Sciatic nerve (tissue), 2 donors: ENCODE measurements at regions not wholly inside any gene's neighbourhood (a gene's known extent, or its start where the extent isn't known, plus 50 kb on each side); places are given as distances from the start of the nearest gene placed in this dataset.
"Not testable (repeated sequence)": the region's sequence is repeated elsewhere in the genome, so short reads cannot be mapped to it uniquely, and the experiment has no call there.

Experiments used
- ATAC-seq: fragments of 200-7000 bp; cut with Tn5 transposase; one replicate; pipeline ENCODE4 v1.9.1; 2020; ENCODE audit warnings: mild to moderate bottlenecking, moderate library complexity
- DNase-seq: peaks from one replicate; pipeline ENCODE4 v3.0.0-alpha.2; 2020; ENCODE audit warnings: low spot score
- intact Hi-C: fragments of 100-400 bp; cut with DNase I; formaldehyde crosslinking; loops from one replicate; pipeline ENCODE4 v1.14.2; 2022
- donor health status: DM: no; HTN: no; CAD: no.
- donor health status: DM: no; HTN: no; CAD: no.

DNA sequence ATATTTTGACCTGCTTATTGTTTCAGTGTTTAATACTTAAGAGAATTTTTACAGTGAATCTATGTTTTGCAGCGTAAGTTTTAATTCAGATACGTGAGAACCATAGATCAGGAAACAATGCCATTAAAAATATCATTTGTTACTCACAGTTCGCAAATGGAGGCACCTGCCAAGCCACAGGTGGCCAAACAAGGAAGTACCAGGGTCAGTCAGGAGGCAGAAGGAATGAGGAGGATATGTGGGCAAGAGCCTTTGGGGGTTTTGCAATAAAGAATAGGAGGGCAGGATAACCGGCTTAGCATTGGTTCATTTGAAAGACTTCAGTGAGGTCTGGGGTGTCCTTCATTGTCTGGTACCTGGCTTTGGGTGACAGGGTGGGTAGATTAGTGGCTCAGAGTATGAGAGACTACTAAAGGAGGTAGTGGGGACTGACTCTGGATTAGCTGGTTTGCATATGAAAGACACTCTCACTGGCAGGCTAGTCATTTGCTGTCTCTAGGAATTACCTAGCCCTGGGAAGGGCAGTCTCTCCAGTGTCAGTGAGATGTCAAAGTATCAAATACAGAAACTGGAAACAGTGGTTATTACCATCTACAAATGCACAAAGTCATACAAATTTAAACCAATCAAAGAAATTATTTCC is 132.2 kb upstream of the CAV2 start:
- DNase-seq (no peak), ATAC-seq (no peak)
- intact Hi-C loops: no loop called here

DNA sequence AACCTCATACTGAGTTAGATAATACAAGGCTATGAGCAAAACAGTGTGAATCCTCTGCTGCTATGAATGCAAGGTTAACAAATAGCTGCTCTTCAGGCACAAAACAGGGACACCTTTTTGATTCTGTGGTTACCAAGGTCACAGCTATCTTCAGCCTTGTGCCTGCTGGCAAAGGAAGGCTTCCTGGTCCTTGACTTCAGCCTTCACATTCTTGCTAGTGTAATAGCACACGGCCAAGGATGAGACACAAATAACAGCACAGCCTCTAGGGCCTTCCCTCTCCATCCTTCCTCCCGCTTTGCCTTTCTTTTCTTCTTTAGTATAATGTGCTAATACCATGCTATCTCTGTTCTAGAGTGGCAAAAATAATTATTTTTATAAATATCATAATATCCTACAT is 130.6 kb upstream of the CAV2 start:
- intact Hi-C loops: no loop called here
- no peak for ATAC-seq

DNA sequence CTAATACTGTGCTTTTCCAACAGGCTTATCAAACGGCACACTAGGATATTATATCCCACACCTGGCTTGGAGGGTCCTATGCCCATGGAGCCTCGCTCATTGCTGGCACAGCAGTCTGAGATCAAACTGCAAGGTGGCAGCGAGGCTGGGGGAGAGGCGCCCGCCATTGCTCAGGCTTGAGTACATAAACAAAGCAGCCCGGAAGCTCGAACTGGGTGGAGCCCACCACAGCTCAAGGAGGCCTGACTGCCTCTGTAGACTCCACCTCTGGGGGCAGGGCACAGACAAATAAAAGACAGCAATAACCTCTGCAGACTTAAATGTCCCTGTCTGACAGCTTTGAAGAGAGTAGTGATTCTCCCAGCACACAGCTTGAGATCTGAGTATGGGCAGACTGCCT is 128.0 kb upstream of the CAV2 start:
- ATAC-seq, intact Hi-C loops, DNase-seq: not testable (repeated sequence)

More for the DNA sequence above, 130.6 kb upstream of the CAV2 start:
- no peak for DNase-seq

DNA sequence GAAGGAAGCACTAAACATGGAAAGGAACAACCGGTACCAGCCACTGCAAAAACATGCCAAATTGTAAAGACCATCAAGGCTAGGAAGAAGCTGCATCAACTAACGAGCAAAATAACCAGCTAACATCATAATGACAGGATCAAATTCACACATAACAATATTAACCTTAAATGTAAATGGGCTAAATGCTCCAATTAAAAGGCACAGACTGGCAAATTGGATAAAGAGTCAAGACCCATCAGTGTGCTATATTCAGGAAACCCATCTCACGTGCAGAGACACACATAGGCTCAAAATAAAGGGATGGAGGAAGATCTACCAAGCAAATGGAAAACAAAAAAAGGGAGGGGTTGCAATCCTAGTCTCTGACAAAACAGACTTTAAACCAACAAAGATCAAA is 126.3 kb upstream of the CAV2 start:
- ATAC-seq, intact Hi-C loops, DNase-seq: not testable (repeated sequence)

DNA sequence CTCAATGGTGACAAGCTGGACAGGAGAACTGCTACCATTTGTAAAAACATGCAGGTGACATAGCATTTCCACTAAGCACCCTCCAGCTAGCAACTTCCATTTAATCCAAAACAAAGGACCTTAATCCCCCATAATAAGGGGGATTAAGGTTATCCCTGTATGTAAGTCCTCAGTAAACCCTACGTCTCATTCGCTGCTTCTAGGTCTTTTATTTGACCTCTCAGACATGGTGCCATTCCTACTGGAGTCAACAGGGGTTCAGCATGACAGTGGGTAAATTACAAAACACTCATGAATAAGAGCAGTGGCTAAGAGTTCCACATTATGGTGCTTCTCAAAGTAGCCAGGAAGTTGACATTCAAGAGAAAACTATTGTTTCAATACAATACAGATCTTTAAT is 121.8 kb upstream of the CAV2 start:
- no peak for DNase-seq
- intact Hi-C loops: no loop called here
- ATAC-seq: no peak

DNA sequence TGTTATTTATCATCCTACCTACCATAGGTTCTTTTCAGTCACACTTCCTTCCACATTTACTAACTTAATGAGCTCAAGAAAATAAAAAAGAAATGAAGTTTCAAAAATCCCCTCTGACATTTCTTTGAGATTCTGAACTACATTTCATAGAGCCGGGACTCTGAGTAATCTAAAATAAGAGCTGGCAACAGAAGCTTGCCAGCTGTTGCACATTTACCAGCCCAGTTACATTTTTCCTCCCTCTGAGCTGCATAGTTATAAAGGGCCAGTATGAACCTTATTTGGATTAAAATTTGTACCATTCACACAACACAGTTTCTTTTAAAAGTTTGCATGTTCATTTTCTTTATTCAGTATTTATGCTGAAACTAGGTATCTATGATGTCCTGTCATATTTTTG is 119.5 kb upstream of the CAV2 start:
- DNase-seq: no peak
- ATAC-seq: no peak
- intact Hi-C loops: no loop called here

DNA sequence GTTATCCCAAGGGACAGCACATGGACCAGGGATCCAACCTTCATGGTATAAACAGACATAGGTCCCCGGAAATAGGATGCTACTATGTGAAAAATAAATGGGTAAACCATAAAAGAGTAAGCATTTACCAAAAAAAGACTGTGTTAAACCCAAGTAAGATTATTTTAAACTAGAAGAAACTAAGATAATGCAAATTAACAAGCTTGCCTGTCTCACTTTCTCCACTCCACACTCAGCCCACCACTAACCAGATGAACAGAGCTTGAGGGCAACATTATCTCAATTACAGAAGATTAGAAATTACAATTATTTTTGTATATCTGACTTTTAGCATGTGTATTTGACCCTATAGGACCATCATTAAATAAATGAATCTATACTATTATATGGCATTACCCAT is 117.2 kb upstream of the CAV2 start:
- intact Hi-C loops: no loop called here
- no peak for DNase-seq
- ATAC-seq: no peak

DNA sequence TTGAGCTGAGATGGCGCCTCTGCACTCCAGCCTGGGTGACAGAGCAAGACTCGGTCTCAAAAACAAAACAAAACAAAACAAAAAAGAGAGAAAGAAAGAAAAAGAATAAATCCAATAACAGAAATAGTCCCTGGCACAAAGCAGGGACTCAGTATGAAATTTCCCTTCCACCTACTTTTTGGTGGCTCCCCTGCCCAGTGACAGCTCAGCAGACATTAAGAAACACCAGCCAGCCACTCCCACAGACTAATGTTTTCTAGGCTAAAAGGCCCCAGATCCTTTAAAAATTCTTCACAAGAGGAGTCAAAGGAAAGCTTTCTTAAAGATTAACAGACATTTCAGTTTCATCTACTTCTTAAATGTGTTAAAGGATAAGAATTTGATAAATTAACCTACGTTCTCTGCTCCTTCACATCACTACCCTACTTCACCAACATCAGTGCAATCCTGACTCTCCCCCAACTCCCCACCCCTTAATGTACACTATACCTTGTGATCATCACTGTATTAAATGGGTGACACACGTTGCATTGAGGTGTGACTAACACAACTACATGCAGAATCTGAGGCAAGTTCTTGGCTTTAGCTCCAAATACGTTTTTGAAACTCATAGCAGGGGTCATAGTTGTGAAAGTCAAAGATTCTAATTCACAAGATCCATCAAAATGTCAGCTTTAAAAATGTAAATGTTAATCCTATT is 114.5 kb upstream of the CAV2 start:
- peak; percentile 45 for ATAC-seq
- intact Hi-C loops: no loop called here
- no peak for DNase-seq

DNA sequence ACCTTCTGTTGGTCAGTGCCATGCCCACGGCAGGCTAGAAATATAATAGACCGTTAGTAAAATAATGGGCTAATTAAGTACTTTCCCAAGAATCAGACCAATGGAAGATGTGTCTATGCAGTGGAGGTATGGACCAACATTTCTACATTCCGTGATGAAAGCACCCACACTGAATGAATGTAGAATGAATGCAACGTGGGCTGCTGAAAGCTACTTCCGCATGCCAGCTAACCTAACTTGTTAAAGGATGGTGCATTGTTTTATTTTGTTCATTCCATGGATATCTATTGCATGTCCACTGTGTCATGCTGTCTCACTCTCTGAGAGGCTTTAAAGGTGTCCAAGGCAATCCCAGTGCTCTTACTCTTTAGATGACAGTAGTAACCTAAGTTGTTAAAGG is 112.9 kb upstream of the CAV2 start:
- DNase-seq: no peak
- ATAC-seq: no peak
- intact Hi-C loops: no loop called here

DNA sequence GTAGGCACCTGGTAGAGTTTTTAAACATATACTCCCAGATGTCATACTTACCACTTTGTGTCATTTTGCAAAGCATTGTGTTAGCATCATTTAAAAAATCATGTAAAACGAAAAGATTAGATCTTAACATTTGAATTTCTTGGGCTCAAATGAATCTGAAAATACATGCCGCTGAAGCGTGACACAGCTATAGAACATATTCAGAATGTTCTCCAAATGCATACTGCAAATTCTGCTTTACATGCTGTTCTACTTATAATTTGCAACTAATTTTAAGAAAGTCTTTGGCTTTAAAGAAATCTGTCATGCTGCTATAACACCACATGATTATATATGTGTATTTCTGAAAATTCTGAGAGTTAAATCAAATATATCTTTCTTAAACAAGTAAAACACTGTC is 109.2 kb upstream of the CAV2 start:
- DNase-seq: no peak
- intact Hi-C loops: no loop called here
- no peak for ATAC-seq

DNA sequence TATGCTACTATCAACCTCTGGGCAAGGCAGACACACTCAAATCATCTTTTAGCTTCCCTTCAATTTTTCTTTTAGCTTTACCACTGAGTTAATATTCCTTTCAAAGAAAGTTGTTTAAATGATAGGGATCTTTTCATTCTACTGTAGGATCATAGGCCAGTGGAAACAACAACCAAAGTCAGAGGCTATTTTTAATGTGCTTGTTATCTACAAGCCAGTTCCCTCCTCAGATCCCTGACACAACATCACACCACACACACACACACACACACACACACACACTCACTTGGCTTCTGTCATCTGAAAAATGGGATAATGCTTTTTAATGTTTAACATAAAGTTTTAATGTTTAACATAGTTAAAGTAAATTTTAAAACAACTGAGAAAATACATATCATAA is 106.7 kb upstream of the CAV2 start:
- intact Hi-C loops: no loop called here
- DNase-seq (no peak), ATAC-seq (no peak)

DNA sequence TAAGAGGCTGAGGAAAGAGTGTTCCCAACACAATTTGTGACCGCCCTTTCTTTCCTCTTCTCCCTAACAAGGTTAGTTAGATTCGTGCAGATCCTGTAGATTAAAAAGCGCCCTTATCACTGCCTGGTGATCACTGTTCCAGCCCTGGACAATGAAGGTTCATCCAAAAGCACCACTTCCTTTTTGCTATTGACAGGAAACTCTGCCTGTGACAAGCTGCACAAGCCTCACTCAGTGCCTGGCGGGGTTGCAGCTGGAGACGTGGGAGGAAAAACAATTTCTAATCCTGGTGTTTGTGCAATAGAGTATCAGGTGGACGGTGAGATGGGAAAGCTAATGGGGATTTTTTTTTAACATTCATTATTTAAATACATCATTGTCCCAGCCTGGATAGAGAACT is 105.9 kb upstream of the CAV2 start:
- DNase-seq: no peak

DNA sequence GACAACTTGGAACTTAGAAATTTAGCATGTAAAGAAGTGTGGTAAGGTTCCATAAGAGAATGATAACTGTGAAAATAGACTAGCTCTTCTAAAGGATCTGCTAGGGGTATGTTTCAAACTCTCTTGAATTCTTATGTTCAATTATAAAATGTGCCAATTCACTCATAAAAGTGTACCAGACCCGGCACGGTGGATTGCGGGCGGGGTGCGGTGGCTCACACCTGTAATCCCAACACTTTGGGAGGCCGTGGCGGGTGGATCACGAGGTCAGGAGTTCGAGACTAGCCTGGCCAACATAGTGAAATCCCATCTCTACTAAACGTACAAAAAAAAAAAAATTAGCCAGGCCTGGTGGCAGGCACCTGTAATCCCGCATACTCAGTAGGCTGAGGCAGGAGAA is 105.4 kb upstream of the CAV2 start:
- DNase-seq (no peak), ATAC-seq (no peak)
- intact Hi-C loops: no loop called here

More for the DNA sequence above, 105.9 kb upstream of the CAV2 start:
- ATAC-seq: peak; percentile 35
- intact Hi-C loops: no loop called here

DNA sequence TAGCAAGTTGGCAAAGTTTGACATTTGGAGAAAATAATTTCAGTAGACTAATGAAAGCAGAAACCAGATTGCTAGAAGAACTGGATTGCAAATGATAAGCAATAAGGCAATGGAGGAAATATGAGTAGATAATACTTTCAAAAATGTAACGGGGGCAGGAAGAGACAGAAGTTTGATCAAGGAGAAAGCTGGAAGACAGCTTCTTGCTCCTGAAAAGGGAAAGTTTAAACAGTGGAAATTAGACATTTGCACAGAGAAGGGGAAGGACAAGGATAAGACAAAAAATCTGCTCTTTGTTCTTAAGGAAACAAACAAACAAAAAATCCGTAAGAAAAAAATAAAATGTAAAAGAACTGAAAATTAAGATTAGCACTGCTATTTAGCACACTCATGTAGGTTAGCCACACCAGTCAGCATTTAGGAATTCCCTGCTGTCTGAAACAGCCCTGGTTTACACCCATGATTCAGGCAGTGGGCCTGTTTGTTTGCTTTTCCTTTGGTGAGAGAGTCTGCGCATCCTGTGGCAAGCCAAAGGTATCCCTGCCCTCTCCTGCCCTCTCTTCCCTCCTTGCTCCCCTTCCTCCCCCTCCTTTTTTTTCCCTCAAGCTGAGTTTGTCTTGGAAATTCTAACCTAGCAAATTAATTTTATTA is 104.3 kb upstream of the CAV2 start:
- ATAC-seq (peak; percentile 74), DNase-seq (no peak)
- intact Hi-C loops: no loop called here

DNA sequence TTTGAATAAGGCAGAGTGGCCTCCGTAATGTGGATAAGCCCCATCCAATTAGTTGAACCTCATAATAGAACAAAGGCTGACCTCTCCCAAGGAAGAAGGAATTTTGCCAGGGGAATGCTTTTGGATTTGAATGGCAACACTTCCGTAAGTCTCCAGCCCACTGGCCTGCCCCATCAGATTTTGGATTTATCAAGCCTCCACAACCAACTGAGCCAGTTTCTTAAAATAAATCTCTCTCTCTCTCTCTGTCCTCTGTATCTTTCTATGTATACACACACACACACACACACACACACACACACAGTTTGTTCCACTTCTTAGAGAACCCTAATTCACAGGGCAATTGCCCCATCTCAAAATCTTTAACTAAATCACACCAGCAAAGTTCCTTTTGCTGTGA is 100.9 kb upstream of the CAV2 start:
- no peak for DNase-seq
- no peak for ATAC-seq
- intact Hi-C loops: no loop called here

DNA sequence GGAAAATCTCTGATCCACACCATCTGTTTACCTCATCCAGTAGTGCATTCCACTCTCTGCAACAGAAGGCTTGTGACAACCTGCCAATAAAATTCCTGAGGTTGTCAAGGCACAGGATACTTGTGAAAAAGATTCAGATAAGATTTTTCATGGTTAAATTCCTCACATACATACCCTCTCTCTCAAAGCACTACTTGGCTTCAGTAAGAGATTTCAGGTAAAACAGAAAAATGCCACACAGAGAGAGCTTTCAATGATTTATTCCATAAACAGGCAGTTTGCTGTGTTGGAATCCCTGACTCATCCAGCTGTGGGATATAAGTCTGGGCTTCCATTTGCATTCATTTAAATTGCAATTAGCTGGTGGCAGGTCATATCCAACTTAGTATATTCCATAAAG is 99.7 kb upstream of the CAV2 start:
- intact Hi-C loops: no loop called here
- ATAC-seq (no peak), DNase-seq (no peak)

DNA sequence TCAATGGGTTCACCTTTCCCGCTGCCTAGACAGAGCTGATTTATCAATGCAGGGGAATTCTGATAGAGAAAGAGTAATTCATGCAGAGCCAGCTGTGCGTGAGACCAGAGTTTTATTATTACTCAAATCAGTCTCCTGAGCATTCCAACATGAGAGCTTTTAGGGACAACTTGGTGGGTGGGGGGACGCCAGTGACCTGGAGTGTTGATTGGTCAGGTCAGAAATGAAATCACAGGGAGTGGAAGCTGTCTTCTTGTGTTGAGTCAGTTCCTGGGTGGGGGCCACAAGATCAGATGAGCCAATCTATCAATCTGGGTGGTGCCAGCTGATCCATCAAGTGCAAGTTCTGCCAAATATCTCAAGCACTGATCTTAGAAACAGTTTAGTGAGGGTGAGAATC is 99.0 kb upstream of the CAV2 start:
- DNase-seq (no peak), ATAC-seq (no peak)
- intact Hi-C loops: no loop called here

DNA sequence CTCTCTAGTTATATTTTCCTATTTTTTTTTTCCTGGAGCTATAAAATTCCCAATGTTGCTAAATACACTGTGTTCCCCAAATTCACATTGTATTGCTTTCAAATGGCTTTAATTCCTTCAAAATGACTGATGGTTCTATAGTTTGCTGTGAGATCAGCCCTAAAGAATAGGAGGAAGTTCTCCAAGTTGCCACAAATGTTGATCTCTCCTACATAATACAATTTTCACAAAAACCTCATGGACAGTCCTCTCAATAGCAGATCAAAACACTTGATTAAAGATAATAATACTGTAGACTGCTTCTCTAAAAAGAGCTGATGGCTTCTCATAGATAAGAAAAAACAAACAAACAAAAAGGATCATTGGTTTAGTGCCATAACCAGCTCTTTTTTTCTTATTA is 97.8 kb upstream of the CAV2 start:
- ATAC-seq (no peak), DNase-seq (no peak)
- intact Hi-C loops: no loop called here

DNA sequence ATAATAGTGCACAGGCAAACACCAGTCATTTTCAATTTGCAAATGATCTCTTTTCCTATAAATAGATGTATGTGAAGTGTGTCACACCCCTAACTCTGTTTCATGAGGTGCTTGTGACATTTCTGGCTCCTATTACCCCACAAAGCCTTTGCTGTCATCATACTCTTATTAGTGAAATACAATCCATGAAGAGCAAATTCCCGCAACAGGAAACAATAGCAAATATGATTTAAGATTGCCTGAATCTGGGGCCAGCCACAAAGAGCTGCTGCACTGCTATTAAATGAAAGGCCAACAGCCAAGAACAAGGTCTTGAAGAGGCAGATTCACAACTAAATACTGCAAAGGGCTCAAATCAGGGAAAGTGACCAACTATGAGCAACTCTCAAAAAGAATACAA is 96.3 kb upstream of the CAV2 start:
- intact Hi-C loops: no loop called here
- peak; percentile 26 for ATAC-seq
- DNase-seq: no peak

DNA sequence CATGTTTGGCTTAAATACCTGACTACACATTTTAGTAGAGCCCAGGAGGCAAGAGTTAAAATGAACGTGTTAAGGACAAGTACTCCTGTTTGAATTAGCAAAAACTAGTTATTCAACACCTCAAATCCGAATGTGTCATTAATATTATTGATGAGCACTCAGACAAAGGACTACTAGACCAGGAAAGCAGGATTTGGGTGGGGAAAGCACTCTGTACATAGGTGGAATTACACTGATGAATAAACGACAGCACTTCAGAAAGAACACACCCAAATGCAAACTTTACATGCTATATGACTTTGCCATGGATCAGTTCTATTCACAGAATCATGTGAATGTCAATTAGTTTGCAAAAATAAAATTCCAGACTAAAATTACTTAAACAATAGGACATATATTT is 95.1 kb upstream of the CAV2 start:
- no peak for DNase-seq
- intact Hi-C loops: no loop called here
- no peak for ATAC-seq

DNA sequence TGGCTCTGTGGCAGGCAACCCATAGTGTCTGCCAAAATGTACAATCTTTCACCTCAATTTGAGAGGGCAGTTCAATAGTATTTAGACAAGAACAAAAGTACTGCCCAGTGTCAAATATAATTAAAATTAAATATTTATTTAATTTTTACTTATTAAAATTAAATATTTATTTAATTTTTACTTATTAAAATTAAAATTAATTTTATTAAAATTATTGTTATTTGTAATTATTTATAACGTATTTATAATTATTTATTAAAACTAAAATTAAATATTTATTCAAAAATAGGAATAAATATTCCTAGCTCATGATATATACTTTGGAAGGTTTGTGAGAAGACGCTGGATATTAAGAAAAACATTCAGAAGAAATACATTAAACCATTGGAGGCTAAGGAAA is 93.7 kb upstream of the CAV2 start:
- ATAC-seq (no peak), DNase-seq (no peak)
- intact Hi-C loops: no loop called here
